K562 (cell line): ENCODE measurements at regions not wholly inside any gene's neighbourhood (a gene's known extent, or its start where the extent isn't known, plus 50 kb on each side); places are given as distances from the start of the nearest gene placed in this dataset.

Experiments
- ARID3B ChIP-seq: fragments of 250-450 bp; sonication (Bioruptor Pico); IDR thresholded peaks from 2 replicates; pipeline ENCODE4 v1.4.0; 2020; ENCODE audit warnings: borderline replicate concordance
- CAMTA2 ChIP-seq: fragments of 250-450 bp; sonication (Bioruptor Pico); conservative IDR thresholded peaks from 2 replicates; pipeline ENCODE4 v1.5.1; 2022
- CBX3 ChIP-seq, 2 experiments: IDR thresholded peaks; 1 replicate in 1 of 2; 2 replicates in 1 of 2; pipeline ENCODE4 v1.6.1; 2012; ENCODE audit warnings: inconsistent platforms in 2 of 2, low read length in 2 of 2, borderline replicate concordance in 1 of 2, control low read depth in 1 of 2
- CCAR2 ChIP-seq: fragments of 200-400 bp; formaldehyde crosslinking; IDR thresholded peaks from 2 replicates; pipeline ENCODE4 v1.6.1; 2017; ENCODE audit warnings: mild to moderate bottlenecking, low read depth, low read length
- DNMT1 ChIP-seq: fragments of 450-650 bp; IDR thresholded peaks from 2 replicates; pipeline ENCODE4 v1.6.1; 2016; ENCODE audit warnings: antibody characterized with exemption, mild to moderate bottlenecking
- JUN ChIP-seq, 2 experiments: sonication (generic) in 1 of 2; formaldehyde crosslinking in 1 of 2; IDR thresholded peaks; 2 replicates each; pipeline versions ENCODE4 v1.6.1 to v1.8.0; 2012 to 2022; ENCODE audit warnings: borderline replicate concordance in 2 of 2, mild to moderate bottlenecking in 2 of 2, improper control_type of control experiment in 1 of 2, low read depth in 1 of 2, low read length in 1 of 2, missing genetic modification reagents in 1 of 2
- KLF13 ChIP-seq: fragments of 450-650 bp; IDR thresholded peaks from 2 replicates; pipeline ENCODE4 v1.6.1; 2016; ENCODE audit warnings: missing genetic modification characterization, low read depth, mild to moderate bottlenecking, missing compliant biosample characterization, moderate library complexity, borderline replicate concordance
- MAFG ChIP-seq: fragments of 450-650 bp; conservative IDR thresholded peaks from 2 replicates; pipeline ENCODE4 v1.6.1; 2016; ENCODE audit warnings: missing genetic modification characterization, missing compliant biosample characterization
- MBD1 ChIP-seq: fragments of 250-450 bp; sonication (Bioruptor Pico); IDR thresholded peaks from 2 replicates; pipeline ENCODE4 v1.8.0; 2022; ENCODE audit warnings: inconsistent platforms
- MBD2 ChIP-seq: sonication (generic); IDR thresholded peaks from 2 replicates; pipeline ENCODE4 v1.6.1; 2016; ENCODE audit warnings: low read depth, borderline replicate concordance
- MLLT1 ChIP-seq, 2 experiments: fragments of 450-650 bp; IDR thresholded peaks; 2 replicates each; pipeline ENCODE4 v1.6.1; 2016
- MYC ChIP-seq, 2 experiments: fragments of 250-450 bp in 1 of 2; sonication (Bioruptor Pico) in 1 of 2; IDR thresholded peaks; 2 replicates each; pipeline versions ENCODE4 v1.5.1 to v1.6.1; 2012 to 2021; ENCODE audit warnings: low read depth in 2 of 2, borderline replicate concordance in 1 of 2, improper control_type of control experiment in 1 of 2, low read length in 1 of 2, mild to moderate bottlenecking in 1 of 2, moderate library complexity in 1 of 2
- MYNN ChIP-seq, 2 experiments: sonication (generic); formaldehyde crosslinking in 1 of 2; IDR thresholded peaks; 2 replicates each; pipeline versions ENCODE4 v1.5.0 to v1.6.1; 2016 to 2020; ENCODE audit warnings: antibody characterized with exemption in 1 of 2, missing genetic modification reagents in 1 of 2
- SIN3A ChIP-seq, 2 experiments: fragments of 150-350 bp in 1 of 2; IDR thresholded peaks; 2 replicates each; pipeline ENCODE4 v1.6.1; 2011 to 2016; ENCODE audit warnings: borderline replicate concordance in 2 of 2, low read depth in 2 of 2, low read length in 2 of 2, mild to moderate bottlenecking in 2 of 2, moderate library complexity in 2 of 2; ENCODE audit not compliant: control insufficient read depth in 1 of 2
- SMARCE1 ChIP-seq: fragments of 450-650 bp; IDR thresholded peaks from 2 replicates; pipeline ENCODE4 v1.7.1; 2016; ENCODE audit warnings: mild to moderate bottlenecking
- STAT5A ChIP-seq: IDR thresholded peaks from 2 replicates; pipeline ENCODE4 v1.6.1; 2012; ENCODE audit warnings: low read length, inconsistent platforms, borderline replicate concordance
- ZBTB43 ChIP-seq: sonication (generic); formaldehyde crosslinking; IDR thresholded peaks from 2 replicates; pipeline ENCODE4 v1.8.0; 2023; ENCODE audit warnings: mild to moderate bottlenecking, missing genetic modification reagents
- ZNF174 ChIP-seq: fragments of 250-450 bp; sonication (Bioruptor Pico); IDR thresholded peaks from 2 replicates; pipeline ENCODE4 v1.4.0; 2020; ENCODE audit warnings: mild to moderate bottlenecking
- ZNF212 ChIP-seq: fragments of 450-650 bp; formaldehyde crosslinking; IDR thresholded peaks from 2 replicates; pipeline ENCODE4 v1.4.0; 2020; ENCODE audit warnings: mild to moderate bottlenecking
- ZNF24 ChIP-seq: fragments of 450-650 bp; IDR thresholded peaks from 2 replicates; pipeline ENCODE4 v1.6.1; 2016
- TF ChIP-seq, protein P1 (sequence below): fragments of 250-450 bp; sonication (Bioruptor Pico); IDR thresholded peaks from 2 replicates; pipeline ENCODE4 v1.9.0; 2021; ENCODE audit warnings: mild to moderate bottlenecking
- TF ChIP-seq, protein P2 (sequence below): fragments of 250-450 bp; sonication (Bioruptor Pico); IDR thresholded peaks from 2 replicates; pipeline ENCODE4 v1.6.1; 2021; ENCODE audit warnings: mild to moderate bottlenecking

DNA sequence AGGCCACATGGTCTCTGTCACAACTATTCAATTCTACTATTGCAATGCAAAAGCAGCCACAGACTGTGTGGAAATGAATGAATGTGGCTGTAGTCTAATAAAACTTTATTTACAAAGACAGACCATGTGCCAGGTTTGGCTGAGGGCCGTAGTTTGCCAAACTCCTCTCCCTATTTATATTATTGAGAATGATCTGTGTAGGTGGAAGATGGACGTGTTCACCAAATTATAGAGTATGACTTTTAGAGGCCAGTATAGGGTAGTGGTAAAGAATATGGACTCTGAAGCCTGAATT is 125.7 kb upstream of the MYLIP start (continued):
- no peak for TF ChIP-seq CCAR2
- no peak for TF ChIP-seq MYNN (IDR thresholded peaks at IDR 0.05)
- TF ChIP-seq MYNN (CRISPR knock-in tag; IDR thresholded peaks at IDR 0.05): no peak
- TF ChIP-seq ARID3B (CRISPR knock-in tag): no peak
- TF ChIP-seq STAT5A: no peak
- TF ChIP-seq ZNF174 (CRISPR knock-in tag): no peak
- TF ChIP-seq ZNF212 (CRISPR knock-in tag): no peak
- TF ChIP-seq, protein P1, sequence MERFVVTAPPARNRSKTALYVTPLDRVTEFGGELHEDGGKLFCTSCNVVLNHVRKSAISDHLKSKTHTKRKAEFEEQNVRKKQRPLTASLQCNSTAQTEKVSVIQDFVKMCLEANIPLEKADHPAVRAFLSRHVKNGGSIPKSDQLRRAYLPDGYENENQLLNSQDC (CRISPR knock-in tag): no peak
- peak; percentile 28; the same call in 1 of the 2 replicates for TF ChIP-seq MYC (IDR thresholded peaks at IDR 0.05; ENCODE audit: low read depth, low read length)
- TF ChIP-seq MYC (CRISPR knock-in tag; IDR thresholded peaks at IDR 0.05; ENCODE audit: borderline replicate concordance, low read depth): no peak
- no peak for TF ChIP-seq ZBTB43 (CRISPR knock-in tag)
- no peak for TF ChIP-seq DNMT1
- TF ChIP-seq MAFG: no peak
- peak in 1 of 2 experiments; percentile 32; a peak in 1 of 3 replicates for TF ChIP-seq CBX3 (IDR thresholded peaks at IDR 0.05; ENCODE audit: borderline replicate concordance in 1 of 2, low read length in 2 of 2)
- no peak for TF ChIP-seq MBD2
- TF ChIP-seq KLF13: no peak
- TF ChIP-seq JUN (IDR thresholded peaks at IDR 0.05; ENCODE audit: borderline replicate concordance, low read depth, low read length): no peak
- TF ChIP-seq JUN (CRISPR knock-in tag; IDR thresholded peaks at IDR 0.05; ENCODE audit: borderline replicate concordance): no peak
- TF ChIP-seq, protein P2, sequence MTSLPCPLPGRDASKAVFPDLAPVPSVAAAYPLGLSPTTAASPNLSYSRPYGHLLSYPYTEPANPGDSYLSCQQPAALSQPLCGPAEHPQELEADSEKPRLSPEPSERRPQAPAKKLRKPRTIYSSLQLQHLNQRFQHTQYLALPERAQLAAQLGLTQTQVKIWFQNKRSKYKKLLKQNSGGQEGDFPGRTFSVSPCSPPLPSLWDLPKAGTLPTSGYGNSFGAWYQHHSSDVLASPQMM (CRISPR knock-in tag): no peak
- no peak for TF ChIP-seq CAMTA2
- peak; percentile 64; the same call in 1 of the 2 replicates for TF ChIP-seq ZNF24
- no peak for TF ChIP-seq SIN3A (IDR thresholded peaks at IDR 0.05; ENCODE audit: borderline replicate concordance in 2 of 2, control insufficient read depth in 1 of 2, low read depth in 2 of 2, low read length in 2 of 2)
- TF ChIP-seq MBD1: no peak
- TF ChIP-seq SMARCE1: no peak
- TF ChIP-seq MLLT1 (IDR thresholded peaks at IDR 0.05): no peak
